ENCODE measurements at regions not wholly inside any gene's neighbourhood (a gene's known extent, or its start where the extent isn't known, plus 50 kb on each side); places are given as distances from the start of the nearest gene placed in this dataset.
"Not testable (repeated sequence)": the region's sequence is repeated elsewhere in the genome, so short reads cannot be mapped to it uniquely, and the experiment has no call there.

- DNase-seq (ENCODE audit: low read depth in 2 of 3, low spot score in 2 of 3): no peak
Observed at GRCh38 chr3:177336873-177337450, 139.7 kb upstream of the TBL1XR1 start.

GRCh38 chr3:177337541-177338331, 140.5 kb upstream of the TBL1XR1 start:
- peak in 1 of 3 experiments; percentile 60 for DNase-seq (ENCODE audit: low read depth in 2 of 3, low spot score in 2 of 3)

GRCh38 chr3:177338697-177339219, 141.5 kb upstream of the TBL1XR1 start:
- no peak for DNase-seq (ENCODE audit: low read depth in 2 of 3, low spot score in 2 of 3)

GRCh38 chr3:177339220-177339703, 142.0 kb upstream of the TBL1XR1 start:
- DNase-seq (ENCODE audit: low read depth in 2 of 3, low spot score in 2 of 3): not testable (repeated sequence)

- DNase-seq (ENCODE audit: low read depth in 2 of 3, low spot score in 2 of 3): no peak
Observed at GRCh38 chr3:177340243-177340830, 143.1 kb upstream of the TBL1XR1 start.

- no peak for DNase-seq (ENCODE audit: low read depth in 2 of 3, low spot score in 2 of 3)
Observed at GRCh38 chr3:177341736-177342419, 144.6 kb upstream of the TBL1XR1 start.

- DNase-seq (ENCODE audit: low read depth in 2 of 3, low spot score in 2 of 3): no peak
Observed at GRCh38 chr3:177343122-177343625, 145.9 kb upstream of the TBL1XR1 start.

GRCh38 chr3:177345049-177345972, 148.0 kb upstream of the TBL1XR1 start:
- peak in 2 of 3 experiments; percentile 37 to 38 for DNase-seq (ENCODE audit: low read depth in 2 of 3, low spot score in 2 of 3)

- no peak for DNase-seq (ENCODE audit: low read depth in 2 of 3, low spot score in 2 of 3)
Observed at GRCh38 chr3:177345973-177346503, 148.8 kb upstream of the TBL1XR1 start.

- no peak for DNase-seq (ENCODE audit: low read depth in 2 of 3, low spot score in 2 of 3)
Observed at GRCh38 chr3:177346878-177347277, 149.6 kb upstream of the TBL1XR1 start.

- DNase-seq (ENCODE audit: low read depth in 2 of 3, low spot score in 2 of 3): no peak
Observed at GRCh38 chr3:177347611-177348010, 150.3 kb upstream of the TBL1XR1 start.

GRCh38 chr3:177348974-177349373, 151.7 kb upstream of the TBL1XR1 start:
- DNase-seq (ENCODE audit: low read depth in 2 of 3, low spot score in 2 of 3): no peak

- DNase-seq (ENCODE audit: low read depth in 2 of 3, low spot score in 2 of 3): no peak
Observed at GRCh38 chr3:177349384-177349783, 152.1 kb upstream of the TBL1XR1 start.

- DNase-seq (ENCODE audit: low read depth in 2 of 3, low spot score in 2 of 3): no peak
Observed at GRCh38 chr3:177350121-177350520, 152.8 kb upstream of the TBL1XR1 start.

- DNase-seq (ENCODE audit: low read depth in 2 of 3, low spot score in 2 of 3): no peak
Observed at GRCh38 chr3:177351206-177351605, 153.9 kb upstream of the TBL1XR1 start.

GRCh38 chr3:177351757-177352158, 154.5 kb upstream of the TBL1XR1 start:
- no peak for DNase-seq (ENCODE audit: low read depth in 2 of 3, low spot score in 2 of 3)

- DNase-seq (ENCODE audit: low read depth in 2 of 3, low spot score in 2 of 3): no peak
Observed at GRCh38 chr3:177352424-177352823, 155.1 kb upstream of the TBL1XR1 start.

- DNase-seq (ENCODE audit: low read depth in 2 of 3, low spot score in 2 of 3): no peak
Observed at GRCh38 chr3:177353140-177353539, 155.9 kb upstream of the TBL1XR1 start.

GRCh38 chr3:177353879-177354278, 156.6 kb upstream of the TBL1XR1 start:
- DNase-seq (ENCODE audit: low read depth in 2 of 3, low spot score in 2 of 3): not testable (repeated sequence)

GRCh38 chr3:177354466-177354865, 157.2 kb upstream of the TBL1XR1 start:
- DNase-seq (ENCODE audit: low read depth in 2 of 3, low spot score in 2 of 3): no peak

All from activated CD8-positive, alpha-beta memory T cell treated with anti-CD3 and anti-CD28 coated beads for 48 hours (primary cell).